ENCODE measurements at regions not wholly inside any gene's neighbourhood (a gene's known extent, or its start where the extent isn't known, plus 50 kb on each side); places are given as distances from the start of the nearest gene placed in this dataset.

DNA sequence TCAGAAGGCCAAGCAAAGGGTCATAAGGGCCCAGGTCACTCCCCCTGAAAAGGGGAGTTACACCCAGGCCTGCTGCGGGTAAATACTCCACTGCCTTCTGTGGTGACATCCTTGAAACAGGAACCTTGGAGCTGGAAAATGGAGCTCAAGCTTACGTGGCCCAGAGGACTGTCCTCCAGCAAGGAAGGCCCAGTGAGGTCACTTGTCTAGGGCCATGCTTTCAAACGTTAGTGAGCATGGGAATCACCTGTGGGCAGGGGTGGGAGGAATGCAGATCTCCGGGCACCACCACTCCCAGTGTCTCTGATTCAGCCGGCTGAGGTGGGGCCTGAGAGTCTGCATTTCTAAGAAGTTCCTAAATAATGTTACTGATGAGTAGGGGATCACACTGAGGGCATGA, 140.5 kb upstream of the CCND2 start:
- no peak for DNase-seq

DNA sequence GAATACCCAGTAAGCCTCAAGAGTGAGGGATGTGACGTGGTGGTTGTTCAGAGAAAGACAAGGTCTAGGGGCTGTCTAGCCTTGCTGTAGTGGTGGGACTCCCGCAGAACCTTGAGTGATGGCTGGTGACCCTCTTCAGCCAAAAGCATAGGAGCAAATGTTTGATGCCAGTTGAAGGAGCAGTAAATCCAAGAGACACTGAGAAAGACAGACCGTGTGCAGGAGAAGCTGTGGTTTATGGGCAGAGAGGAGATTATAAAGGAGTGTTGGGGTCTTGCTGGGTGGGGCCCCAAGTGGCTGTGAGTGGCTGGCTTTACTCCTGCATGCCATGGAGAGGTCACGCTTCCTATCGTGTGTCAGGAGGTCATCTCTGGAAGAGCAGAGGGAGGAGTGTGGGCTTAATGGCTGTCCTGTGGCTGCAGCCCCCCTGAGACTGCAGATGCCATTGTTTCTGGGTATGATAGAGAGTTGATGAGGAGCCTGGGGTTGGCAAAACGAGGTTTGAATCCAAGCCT, 152.0 kb upstream of the CCND2 start:
- DNase-seq, result no peak

DNA sequence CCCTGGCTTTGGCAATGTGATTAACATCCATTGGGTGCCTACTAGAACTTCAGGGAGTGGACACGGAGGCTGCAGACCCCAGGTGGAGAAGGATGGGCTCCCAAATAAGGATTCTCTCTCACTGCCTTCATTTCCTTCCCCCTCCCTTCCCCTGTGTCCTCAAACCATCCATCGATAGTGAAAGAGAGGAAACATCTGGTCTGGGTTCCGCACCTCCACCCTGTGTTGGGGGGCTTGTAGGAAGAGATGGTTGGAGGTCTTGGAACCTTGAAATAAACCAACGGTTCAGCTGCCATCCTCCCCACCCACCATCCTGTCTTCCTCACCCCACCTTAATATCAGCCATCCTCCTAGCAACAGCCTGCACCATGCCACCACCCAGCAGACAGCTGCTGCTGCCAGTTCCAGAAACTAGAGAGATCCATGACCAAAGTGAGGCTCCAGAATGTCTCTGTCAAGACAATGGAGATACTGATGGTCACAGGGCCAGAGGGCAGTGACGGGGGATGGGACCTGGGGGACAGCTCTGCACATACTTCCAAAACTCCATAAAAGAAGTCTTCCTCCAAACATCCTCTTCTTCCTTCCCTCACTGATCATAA, 153.1 kb upstream of the CCND2 start:
- DNase-seq, result no peak

DNA sequence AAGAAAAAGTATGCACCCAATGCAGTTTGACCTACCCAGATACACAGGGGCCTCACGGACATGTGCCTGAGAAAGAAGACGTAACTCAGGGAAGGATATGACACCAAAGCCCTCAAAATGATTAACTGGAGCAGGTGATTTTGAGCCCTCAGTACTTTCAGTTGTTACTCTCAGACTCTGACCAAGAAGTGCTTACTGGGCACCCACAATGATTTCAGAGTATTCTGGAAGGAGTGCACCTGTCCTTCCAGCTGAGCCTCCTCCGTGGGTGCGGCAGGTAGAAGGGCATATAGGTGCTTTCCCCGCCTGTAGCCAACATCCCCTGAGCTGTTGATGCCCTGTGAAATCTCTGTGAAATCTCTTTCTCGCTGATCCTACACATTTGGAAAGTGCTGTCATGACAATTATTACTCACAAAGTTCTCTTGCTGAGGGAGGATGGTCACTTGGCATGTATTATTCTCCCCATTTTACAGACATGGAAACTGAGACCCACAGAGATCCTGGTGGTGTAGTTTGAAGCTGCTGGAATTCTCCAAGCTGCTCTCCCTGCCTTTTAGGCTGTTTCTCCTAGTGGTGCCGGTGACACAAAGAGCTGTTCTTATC, 154.3 kb upstream of the CCND2 start:
- no peak for DNase-seq

DNA sequence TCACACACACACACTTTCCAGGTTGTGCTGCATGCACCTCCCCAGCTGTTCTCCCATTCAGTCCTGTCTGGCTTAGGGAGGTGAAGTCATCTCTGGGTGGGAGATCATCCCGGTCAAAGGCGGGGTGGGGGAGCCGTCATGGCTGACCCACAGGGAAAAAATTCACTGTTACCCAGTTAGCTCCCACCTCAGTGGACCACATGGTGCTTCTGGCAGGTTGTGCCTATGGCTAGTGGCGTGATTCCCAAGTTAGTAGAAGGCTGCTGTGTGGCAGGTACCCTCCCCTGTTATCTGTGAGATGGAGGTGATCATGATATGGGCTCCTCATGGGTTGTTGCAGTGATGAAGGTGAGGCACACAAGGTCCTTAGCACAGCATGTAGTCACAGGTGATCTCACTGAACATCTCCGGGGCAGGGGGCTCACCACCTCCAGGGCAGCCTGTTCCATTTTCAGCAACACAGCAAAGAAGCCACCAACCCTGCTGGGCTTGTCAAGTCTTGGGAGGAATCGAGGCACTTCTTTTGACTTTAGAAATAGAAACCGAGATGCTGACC, 154.9 kb upstream of the CCND2 start:
- DNase-seq, result no peak

DNA sequence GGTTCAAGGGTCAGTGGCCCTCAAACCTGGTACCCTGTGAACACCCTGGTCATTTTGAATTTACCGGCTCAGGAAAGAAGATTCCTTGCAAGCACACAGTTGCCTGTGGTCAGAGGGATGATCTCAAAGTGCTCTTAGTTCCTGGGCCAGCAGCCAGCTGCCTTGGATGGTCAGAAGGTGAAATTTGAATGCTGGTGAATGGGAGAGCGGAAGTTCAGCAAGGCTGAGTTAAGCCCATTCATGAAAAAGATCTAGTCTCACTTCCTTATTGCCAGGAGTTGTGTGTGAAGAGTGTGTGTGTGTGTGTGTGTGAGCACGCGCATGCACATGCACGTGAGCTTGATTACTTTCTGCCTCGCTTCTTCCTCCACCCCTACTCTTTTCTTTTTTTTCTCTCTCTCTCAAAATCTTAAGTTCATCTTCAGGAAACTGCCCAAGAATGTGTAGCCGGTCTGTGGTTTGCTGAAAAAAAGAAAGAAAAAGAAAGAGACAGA, 155.5 kb upstream of the CCND2 start:
- no peak for DNase-seq

DNA sequence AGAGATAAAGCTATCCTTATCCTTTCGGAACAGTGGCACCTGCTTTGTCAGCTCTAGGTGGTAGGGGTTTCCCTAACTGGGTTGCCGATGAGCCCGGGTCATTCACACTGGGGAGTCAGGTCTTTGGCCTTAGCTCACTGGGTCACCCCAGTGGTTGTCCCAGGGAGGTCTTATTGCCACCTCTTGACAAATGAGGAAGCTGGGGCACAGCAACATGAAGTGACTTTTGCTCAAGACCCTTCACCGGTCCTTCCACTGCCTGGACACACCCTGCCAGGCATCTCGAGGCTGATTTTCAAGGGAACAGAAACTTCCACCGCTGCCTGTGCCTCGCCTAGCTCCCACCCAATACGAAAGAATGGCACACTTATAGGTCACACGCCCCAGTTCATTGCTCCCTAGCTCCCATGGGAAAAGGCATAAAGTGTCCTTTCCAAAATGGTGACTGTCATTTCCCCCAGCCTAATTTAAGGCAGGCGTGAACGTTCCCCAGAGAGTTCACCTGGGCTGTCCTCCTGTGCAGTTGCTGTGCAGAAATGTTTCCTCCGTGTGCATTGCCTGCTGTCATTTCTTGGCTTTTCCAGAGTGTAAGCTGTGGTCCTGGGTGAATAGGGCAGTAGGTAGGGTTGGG, 156.1 kb upstream of the CCND2 start:
- DNase-seq, result no peak

DNA sequence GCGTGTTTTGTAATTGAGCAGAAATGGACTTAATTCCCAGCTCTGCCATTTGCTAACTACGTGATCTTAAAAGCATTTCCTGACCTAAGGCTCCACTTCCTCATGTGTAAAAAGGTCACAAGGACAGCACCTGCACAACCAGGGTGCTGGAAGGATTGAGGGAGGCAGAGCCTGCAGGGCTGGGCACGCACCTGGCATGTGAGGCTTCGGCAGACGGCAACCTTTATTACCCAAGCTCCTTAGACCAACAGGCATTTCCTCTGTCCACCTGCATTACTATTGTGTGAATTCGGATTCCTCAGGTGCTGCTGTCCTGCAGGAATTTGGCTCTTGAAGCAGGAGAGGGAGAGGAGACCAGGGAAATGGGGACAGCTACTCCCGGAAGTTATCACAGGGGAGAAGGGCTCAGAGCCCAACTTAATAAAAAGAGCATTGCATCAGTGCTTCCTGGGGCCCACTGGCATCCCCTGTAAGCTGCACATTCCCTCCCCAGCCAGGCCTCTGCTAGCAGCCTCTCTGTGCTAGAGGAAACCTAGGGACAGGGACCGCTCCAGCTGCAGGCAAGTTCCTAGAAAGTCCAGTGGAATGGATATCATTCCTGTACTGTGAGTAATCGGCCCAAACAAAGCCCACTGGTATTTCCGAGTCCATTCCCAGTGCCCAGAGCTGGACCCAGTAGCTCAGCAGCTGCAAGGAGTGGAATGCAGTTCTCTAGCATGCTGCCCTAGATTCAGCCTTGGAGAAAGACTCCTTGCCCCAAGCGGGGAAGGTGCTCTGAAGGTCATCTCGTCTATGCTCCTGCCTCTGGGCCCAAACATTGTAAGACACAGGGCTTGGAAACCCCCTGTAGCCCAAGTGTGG, 157.1 kb upstream of the CCND2 start:
- no peak for DNase-seq

DNA sequence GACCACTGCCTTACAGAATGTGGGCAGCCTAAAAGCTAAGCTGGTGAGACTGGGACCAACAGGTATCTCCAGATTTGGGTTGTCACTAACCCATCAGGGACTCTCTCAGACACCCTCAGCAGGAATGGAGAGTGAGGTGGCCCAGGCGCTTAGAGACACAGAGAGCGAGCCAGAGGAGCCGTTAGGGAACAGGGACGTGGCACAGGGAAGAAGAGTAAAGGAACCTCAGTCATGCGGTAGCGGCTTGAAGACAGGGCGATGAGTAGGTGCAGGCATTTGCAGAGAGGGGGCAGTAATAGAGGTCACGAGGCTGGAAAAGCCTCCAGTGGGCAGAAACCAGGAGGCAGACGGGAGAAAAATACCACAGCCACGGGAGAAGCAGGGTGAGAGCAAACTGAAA, 158.0 kb upstream of the CCND2 start:
- no peak for DNase-seq

DNA sequence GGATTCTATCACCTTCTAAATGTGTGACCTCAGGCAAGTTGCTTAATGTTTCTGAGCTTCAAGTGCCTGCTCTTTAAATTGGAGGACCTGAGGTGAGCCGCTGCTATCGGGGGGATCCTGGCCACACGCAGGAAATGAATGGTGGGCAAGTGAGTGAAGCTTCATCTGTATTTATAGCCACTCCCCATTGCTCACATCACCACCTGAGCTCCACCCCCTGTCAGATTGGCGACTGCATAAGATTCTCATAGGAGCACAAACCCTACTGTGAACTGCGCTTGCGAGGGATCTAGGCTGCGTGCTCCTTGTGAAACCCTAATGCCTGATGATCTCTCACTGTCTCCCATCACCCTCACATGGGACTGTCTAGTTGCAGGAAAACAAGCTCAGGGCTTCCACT, 158.6 kb upstream of the CCND2 start:
- no peak for DNase-seq

DNA sequence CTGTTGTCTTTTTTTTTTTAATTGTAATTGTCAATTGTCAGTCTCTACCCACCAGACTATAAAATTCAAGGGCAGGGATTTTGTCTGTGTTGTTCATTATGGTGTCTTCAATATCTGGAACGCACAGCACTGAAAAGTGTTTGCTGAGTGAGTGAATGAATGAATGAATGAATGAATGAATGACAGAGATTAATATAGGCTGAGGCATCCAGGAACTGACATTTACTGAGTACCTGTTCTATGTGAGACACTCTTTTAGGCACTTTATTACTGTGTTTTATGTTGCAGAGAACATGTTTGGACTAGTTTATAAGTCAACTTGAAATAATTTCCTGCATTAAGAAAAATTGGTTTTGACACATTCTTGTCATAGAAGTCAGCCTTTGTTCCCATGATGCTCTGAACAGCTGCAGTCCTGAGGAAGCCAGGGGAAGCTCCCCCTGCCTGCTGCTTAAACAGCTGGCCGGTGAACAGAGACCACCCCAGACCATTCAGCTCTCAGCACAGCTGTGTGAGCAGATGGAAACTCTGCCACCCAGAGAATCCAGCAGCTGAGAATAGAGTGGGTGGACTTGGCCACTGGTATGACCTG, 160.7 kb upstream of the CCND2 start:
- DNase-seq, result no peak

DNA sequence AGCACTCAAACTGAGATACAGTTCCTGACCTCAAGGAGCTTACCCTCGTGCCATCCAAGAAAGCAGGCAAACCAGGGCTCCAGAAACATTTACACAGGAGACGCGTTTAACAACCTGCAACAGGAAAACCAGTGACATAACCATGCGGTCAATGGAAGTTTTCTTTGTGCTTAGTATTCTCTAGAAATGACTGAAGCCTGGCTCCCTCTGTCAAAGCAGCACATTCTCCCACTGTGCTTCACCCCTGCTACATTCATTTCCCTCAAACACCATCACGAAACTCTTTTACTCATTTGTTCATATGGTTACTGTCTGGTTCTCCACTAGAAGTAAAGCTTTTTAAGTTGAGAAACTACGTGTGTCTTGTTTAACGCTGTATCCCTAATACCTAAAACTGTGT, 161.3 kb upstream of the CCND2 start:
- DNase-seq, result no peak

DNA sequence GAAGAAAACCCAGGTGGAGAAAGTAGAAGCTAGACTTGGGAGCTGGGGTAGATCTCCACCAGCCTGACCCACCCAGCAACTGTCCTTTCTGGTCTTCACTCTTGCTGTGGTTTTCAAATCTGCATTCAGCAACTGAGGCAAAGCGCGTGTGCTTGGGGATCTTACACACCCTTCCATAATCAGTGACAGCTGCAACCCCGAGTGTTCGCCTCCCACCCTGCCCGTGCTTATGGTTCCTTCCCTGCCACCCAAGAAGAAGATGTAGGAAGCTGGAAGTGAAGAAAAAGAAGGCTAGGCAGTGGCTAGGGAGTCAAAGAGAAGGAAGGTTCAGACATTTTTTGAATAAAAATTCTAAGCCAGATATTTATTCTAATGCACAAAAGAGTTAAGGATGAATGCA, 162.6 kb upstream of the CCND2 start:
- no peak for DNase-seq

DNA sequence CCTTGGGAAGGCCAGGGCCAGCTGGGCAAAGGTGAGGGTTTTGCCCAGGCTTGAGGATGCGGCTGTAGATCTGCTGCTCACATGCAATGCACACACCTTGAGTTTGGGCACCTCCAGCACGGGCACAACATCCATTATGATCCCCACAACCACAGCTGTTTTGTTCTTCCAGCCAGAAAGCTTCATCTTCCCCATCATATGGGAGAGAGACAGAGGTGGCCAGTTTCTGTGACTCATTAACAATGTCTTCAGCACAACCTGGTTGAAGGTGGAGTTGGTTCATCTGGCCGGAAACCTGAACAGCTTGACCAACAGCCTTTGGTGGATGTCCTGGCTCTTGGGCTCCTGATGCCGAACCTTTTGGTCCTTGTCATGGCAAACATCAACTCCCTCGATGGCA, 163.7 kb upstream of the CCND2 start:
- DNase-seq, result no peak

DNA sequence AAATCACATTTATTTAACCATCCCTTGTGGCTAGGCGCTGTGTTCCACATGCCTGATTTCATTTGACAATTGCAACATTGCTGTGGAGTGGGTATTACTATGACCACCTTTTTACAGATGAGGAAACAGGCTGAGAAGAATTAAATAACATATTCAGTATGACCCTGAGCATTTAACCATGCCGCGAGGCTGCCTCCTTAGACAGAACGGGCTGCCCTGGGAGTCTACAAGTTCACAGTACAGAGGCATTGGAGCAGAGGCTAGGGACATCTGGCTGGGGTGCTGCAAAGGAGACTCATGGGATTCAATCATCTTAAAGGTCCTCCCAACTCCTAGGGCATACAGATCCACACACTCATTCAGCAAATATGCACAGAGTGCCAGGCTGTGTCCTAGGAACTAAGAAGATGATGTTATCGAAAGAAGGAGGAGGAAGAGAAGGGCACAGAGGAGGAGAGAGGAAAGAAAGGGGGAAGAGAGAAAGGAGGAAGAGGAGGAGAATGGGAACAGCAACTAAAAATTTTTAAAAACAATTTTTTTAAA, 164.7 kb upstream of the CCND2 start:
- no peak for DNase-seq

DNA sequence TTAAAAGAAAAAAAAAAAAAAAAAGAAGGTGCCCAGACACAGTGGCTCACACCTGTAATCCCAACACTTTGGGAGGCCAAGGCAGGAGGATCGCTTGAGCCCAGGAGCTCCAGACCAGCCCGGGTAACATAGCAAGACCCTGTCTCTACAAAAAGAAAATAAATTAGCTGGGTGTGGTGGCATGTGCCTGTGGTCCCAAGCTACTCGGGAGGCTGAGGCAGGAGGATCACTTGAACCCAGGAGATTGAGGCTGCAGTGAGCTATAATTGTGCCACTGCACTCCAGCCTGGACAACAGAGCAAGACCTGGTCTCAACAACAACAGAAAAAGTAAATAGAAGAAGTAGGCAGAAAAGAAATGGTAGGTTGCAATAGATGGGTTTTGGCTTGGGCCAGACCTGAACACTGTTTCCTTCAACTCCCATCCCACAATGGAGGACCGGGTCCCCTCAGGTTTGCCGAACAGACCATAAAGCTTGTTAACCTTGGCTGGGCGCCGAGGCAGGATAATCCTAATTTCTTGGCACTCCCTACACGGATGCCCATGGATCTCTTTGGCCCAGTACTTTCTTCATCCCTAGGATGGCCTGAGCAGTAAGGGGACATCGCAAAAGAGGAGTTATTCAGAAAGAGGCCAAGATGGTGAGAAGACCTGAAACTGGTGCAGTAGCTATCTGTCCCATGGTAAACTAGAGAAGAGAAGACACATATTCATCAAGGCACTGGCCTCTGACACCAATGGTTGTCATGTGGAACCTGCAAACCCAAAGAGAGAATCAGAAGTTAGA, 165.5 kb upstream of the CCND2 start:
- DNase-seq, result no peak

DNA sequence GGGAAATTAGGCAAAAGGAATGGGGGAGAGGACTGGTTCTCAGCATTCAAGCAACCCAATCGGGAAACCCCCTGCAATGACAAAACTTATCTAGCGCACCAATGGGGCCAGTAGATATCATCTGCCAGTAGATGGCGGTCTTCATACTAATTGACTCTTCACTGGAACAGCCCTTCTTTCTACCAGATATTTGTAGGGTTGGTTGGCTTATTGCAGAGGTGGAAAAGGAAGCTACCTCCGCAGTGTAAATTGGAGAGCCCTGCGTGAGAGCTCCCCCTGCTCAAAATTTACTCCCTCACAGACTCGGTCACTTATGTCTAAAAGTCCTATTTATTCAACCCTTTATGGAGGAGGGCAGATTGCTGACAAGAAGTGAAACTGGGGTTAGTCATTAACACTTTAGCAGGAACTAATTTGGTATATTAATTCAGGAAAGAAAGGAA, 166.1 kb upstream of the CCND2 start:
- no peak for DNase-seq

DNA sequence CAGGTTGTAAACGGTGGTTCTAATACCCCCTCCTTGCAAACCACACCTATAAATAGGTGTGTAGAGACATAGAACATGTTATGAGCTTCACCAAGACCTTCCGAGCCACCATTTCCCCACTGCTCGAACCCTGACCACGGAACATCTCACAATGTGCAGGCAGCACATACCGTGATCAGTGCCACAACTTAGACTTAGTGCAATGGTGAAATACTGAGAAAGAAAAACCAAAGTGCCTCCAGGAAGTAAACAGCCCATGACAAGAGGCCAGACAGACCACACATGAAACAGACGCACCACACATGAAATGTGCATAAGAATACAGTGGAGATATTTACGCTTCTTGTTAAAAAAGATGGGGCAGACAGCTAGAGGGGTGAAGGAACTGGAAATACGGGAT, 166.9 kb upstream of the CCND2 start:
- no peak for DNase-seq

DNA sequence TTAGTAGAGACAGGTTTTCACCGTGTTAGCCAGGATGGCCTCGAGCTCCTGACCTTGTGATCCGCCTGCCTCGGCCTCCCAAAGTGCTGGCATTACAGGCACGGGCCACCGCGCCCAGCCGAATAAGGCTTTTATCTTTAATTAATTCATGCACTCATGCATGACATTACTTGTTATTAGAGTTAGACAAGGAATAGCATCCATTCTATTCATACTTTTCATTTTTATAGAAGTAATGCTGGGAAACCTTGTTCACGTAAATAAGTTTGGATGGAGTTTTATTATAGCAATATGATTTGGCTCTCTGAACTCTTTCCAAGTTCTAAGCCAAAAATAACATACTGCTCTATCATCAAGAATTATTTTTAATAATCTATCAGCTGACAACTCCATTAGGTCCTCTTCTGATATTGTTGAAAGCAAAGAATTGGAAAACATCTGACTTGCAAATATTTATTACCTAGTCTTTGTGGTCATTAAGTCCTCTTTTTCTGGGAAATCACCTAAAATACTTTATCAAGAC, 168.8 kb upstream of the CCND2 start:
- no peak for DNase-seq

DNA sequence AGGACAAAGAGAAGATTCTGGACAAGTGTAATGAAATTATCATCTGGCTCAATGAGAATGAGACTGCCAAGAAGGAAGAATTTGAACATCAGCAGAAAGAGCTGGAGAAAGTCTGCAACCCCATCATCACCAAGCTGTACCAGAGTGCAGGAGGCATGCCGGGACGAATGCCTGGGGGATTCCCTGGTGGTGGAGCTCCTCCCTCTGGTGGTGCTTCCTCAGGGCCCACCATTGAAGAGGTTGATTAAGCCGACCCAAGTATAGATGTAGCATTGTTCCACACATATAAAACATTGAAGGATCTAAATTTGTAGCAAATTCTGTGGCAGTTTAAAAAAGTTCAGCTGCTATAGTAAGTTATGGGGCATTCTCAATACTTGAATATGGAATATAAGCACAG, 174.3 kb upstream of the CCND2 start:
- DNase-seq, result no peak

DNA sequence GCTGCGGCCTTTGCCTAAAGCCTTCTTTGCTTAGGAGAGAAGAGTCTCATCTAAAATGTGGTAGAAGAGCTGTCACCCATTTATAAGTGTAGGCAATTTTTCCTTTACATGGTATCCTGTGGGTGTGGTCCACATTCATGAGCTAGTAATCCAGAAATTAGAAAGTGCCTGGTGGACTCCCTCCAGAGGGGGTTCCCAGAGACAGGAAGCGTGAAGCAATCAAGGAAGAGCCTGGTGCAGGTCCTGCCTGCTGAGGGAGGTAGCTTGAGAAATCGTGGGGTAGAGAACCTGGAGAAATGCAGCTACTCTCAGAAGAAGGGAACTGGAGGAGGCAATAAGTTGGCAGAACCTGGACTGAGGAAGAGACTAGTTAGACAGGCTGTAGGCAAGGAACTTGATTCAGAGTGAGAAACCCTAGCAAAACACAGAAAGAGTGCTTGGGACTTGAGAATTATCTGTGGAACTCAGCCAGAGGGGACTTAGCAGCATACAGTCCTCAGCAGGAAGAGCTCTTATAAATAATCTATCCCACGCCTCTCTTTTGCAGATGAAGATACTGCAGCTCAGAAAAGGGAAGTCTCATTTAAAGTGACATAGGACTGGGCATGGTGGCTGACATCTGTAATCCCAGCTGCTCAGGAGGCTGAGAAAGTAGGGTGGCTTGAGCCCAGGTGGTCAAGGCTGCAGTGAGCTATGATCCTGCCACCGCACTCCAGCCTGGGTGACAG, 182.4 kb upstream of the CCND2 start:
- no peak for DNase-seq
